Body of pancreas (tissue), 4 donors: ENCODE measurements at regions not wholly inside any gene's neighbourhood (a gene's known extent, or its start where the extent isn't known, plus 50 kb on each side); places are given as distances from the start of the nearest gene placed in this dataset.

ENCODE experiments used
- CTCF ChIP-seq, 7 experiments: fragments of 450-650 bp in 4 of 7; fragments of 200-600 bp in 3 of 7; sonication (generic) in 3 of 7; IDR thresholded peaks; one replicate each; pipeline ENCODE4 v1.5.1; 2016 to 2019; ENCODE audit warnings: antibody characterized with exemption in 7 of 7
- POLR2A ChIP-seq, 3 donors: fragments of 450-650 bp; IDR thresholded peaks; one replicate each; pipeline ENCODE4 v1.6.1; 2016; ENCODE audit warnings: antibody characterized with exemption in 3 of 3, mild to moderate bottlenecking in 2 of 3

GRCh38 chr18:67957684-67958083 is 441.2 kb upstream of the DSEL start:
- TF ChIP-seq CTCF (IDR thresholded peaks at IDR 0.05) (no peak), POLR2A (IDR thresholded peaks at IDR 0.05) (no peak)
